ENCODE measurements at regions not wholly inside any gene's neighbourhood (a gene's known extent, or its start where the extent isn't known, plus 50 kb on each side); places are given as distances from the start of the nearest gene placed in this dataset.
"Not testable (repeated sequence)": the region's sequence is repeated elsewhere in the genome, so short reads cannot be mapped to it uniquely, and the experiment has no call there.

- H3K27ac Mint-ChIP-seq; DNase-seq; H3K27me3 ChIP-seq (replicated peaks in 1 of 4; ENCODE audit: control extremely low read depth in 1 of 4, control insufficient read depth in 3 of 4, insufficient read depth in 4 of 4, low read length in 3 of 4); H3K27ac ChIP-seq (ENCODE audit: low read length in 2 of 2); H3K9ac ChIP-seq (ENCODE audit: low read length); H3K79me2 ChIP-seq (ENCODE audit: control insufficient read depth, insufficient read depth, low read length); H3K36me3 ChIP-seq (replicated peaks in 1 of 2; ENCODE audit: control extremely low read depth in 1 of 2, control insufficient read depth in 1 of 2, extremely low read depth in 1 of 2, insufficient read depth in 2 of 2, low read length in 1 of 2); H4K20me1 ChIP-seq (ENCODE audit: control insufficient read depth, insufficient read depth, low read length, poor library complexity, severe bottlenecking); H3K4me1 Mint-ChIP-seq; H2AFZ ChIP-seq (ENCODE audit: insufficient read depth, low read depth, low read length, poor library complexity, severe bottlenecking); H3K4me1 ChIP-seq (ENCODE audit: control insufficient read depth in 2 of 2, insufficient read depth in 2 of 2, low read length in 2 of 2); H3K4me3 Mint-ChIP-seq; H3K9me3 ChIP-seq (ENCODE audit: control extremely low read depth in 1 of 3, control insufficient read depth in 2 of 3, insufficient read depth in 1 of 3, low read length in 2 of 3); H3K27me3 Mint-ChIP-seq; intact Hi-C loops (cut with micrococcal nuclease); ATAC-seq (ENCODE audit: low read depth); H3K4me2 ChIP-seq (replicated peaks; ENCODE audit: low read depth, low read length, poor library complexity, severe bottlenecking); H3K9me3 Mint-ChIP-seq (ENCODE audit: insufficient read depth); POLR2A ChIA-PET; H3K4me3 ChIP-seq (ENCODE audit: control extremely low read depth in 1 of 5, extremely low read depth in 1 of 5, insufficient read depth in 1 of 5, low read depth in 2 of 5, low read length in 4 of 5): not testable (repeated sequence)
- CTCF ChIA-PET: interaction anchor here (1.0 kb wide), 1 partner anchor 21 kb away, joined by 3 read pairs; no protein-coding TSS in a partner anchor
- WGBS (ENCODE audit: insufficient coverage): no CpG with 5 or more reads among the region's 2 CpGs
- peak; percentile 40 for TF ChIP-seq CTCF (IDR thresholded peaks at IDR 0.05)
Observed at GRCh38 chr22:16897365-16897764, 72.2 kb upstream of the XKR3 start.

GRCh38 chr22:16891892-16892291 is 66.7 kb upstream of the XKR3 start:
- DNase-seq; H3K4me3 Mint-ChIP-seq; H3K27me3 ChIP-seq (replicated peaks in 1 of 4; ENCODE audit: control extremely low read depth in 1 of 4, control insufficient read depth in 3 of 4, insufficient read depth in 4 of 4, low read length in 3 of 4); H3K27ac ChIP-seq (ENCODE audit: low read length in 2 of 2); H3K4me2 ChIP-seq (replicated peaks; ENCODE audit: low read depth, low read length, poor library complexity, severe bottlenecking); H2AFZ ChIP-seq (ENCODE audit: insufficient read depth, low read depth, low read length, poor library complexity, severe bottlenecking); H3K9me3 ChIP-seq (ENCODE audit: control extremely low read depth in 1 of 3, control insufficient read depth in 2 of 3, insufficient read depth in 1 of 3, low read length in 2 of 3); H3K27me3 Mint-ChIP-seq; H3K4me1 ChIP-seq (ENCODE audit: control insufficient read depth in 2 of 2, insufficient read depth in 2 of 2, low read length in 2 of 2); H3K9ac ChIP-seq (ENCODE audit: low read length); H4K20me1 ChIP-seq (ENCODE audit: control insufficient read depth, insufficient read depth, low read length, poor library complexity, severe bottlenecking); ATAC-seq (ENCODE audit: low read depth); H3K36me3 ChIP-seq (replicated peaks in 1 of 2; ENCODE audit: control extremely low read depth in 1 of 2, control insufficient read depth in 1 of 2, extremely low read depth in 1 of 2, insufficient read depth in 2 of 2, low read length in 1 of 2); H3K79me2 ChIP-seq (ENCODE audit: control insufficient read depth, insufficient read depth, low read length); intact Hi-C loops (cut with micrococcal nuclease); H3K27ac Mint-ChIP-seq; POLR2A ChIA-PET; H3K4me1 Mint-ChIP-seq; H3K4me3 ChIP-seq (ENCODE audit: control extremely low read depth in 1 of 5, extremely low read depth in 1 of 5, insufficient read depth in 1 of 5, low read depth in 2 of 5, low read length in 4 of 5); H3K9me3 Mint-ChIP-seq (ENCODE audit: insufficient read depth): not testable (repeated sequence)
- WGBS (ENCODE audit: insufficient coverage): no CpG with 5 or more reads among the region's 4 CpGs
- TF ChIP-seq CTCF (IDR thresholded peaks at IDR 0.05): peak; percentile 67
- CTCF ChIA-PET: interaction anchor here (1.2 kb wide), 1 partner anchor 117 kb away, joined by 7 read pairs; no protein-coding TSS in a partner anchor

GRCh38 chr22:16876339-16876738 is 51.1 kb upstream of the XKR3 start:
- H3K27me3 Mint-ChIP-seq; POLR2A ChIA-PET; H3K79me2 ChIP-seq (ENCODE audit: control insufficient read depth, insufficient read depth, low read length); H3K4me3 ChIP-seq (ENCODE audit: control extremely low read depth in 1 of 5, extremely low read depth in 1 of 5, insufficient read depth in 1 of 5, low read depth in 2 of 5, low read length in 4 of 5); CTCF ChIA-PET; H3K4me1 Mint-ChIP-seq; H3K4me2 ChIP-seq (replicated peaks; ENCODE audit: low read depth, low read length, poor library complexity, severe bottlenecking); H3K36me3 ChIP-seq (replicated peaks in 1 of 2; ENCODE audit: control extremely low read depth in 1 of 2, control insufficient read depth in 1 of 2, extremely low read depth in 1 of 2, insufficient read depth in 2 of 2, low read length in 1 of 2); H3K27ac ChIP-seq (ENCODE audit: low read length in 2 of 2); H2AFZ ChIP-seq (ENCODE audit: insufficient read depth, low read depth, low read length, poor library complexity, severe bottlenecking); intact Hi-C loops (cut with micrococcal nuclease); H3K27me3 ChIP-seq (replicated peaks in 1 of 4; ENCODE audit: control extremely low read depth in 1 of 4, control insufficient read depth in 3 of 4, insufficient read depth in 4 of 4, low read length in 3 of 4); H3K4me3 Mint-ChIP-seq; H4K20me1 ChIP-seq (ENCODE audit: control insufficient read depth, insufficient read depth, low read length, poor library complexity, severe bottlenecking); DNase-seq; H3K9me3 ChIP-seq (ENCODE audit: control extremely low read depth in 1 of 3, control insufficient read depth in 2 of 3, insufficient read depth in 1 of 3, low read length in 2 of 3); H3K4me1 ChIP-seq (ENCODE audit: control insufficient read depth in 2 of 2, insufficient read depth in 2 of 2, low read length in 2 of 2); H3K9me3 Mint-ChIP-seq (ENCODE audit: insufficient read depth); H3K9ac ChIP-seq (ENCODE audit: low read length); H3K27ac Mint-ChIP-seq; ATAC-seq (ENCODE audit: low read depth): not testable (repeated sequence)
- WGBS (ENCODE audit: insufficient coverage): no CpG with 5 or more reads among the region's 1 CpG

All from B cell (primary cell).